SJSA1 (cell line): ENCODE measurements at regions not wholly inside any gene's neighbourhood (a gene's known extent, or its start where the extent isn't known, plus 50 kb on each side); places are given as distances from the start of the nearest gene placed in this dataset.

ENCODE experiments used
- DNase-seq, 2 experiments: peaks; one replicate each; pipeline ENCODE4 v3.0.0-alpha.2; 2015 to 2020; ENCODE audit warnings: low spot score in 2 of 2, low read depth in 1 of 2
- H3K27ac ChIP-seq: fragments of 250-450 bp; sonication (Bioruptor Pico); 2 replicates; pipeline ENCODE4 v1.5.1; 2020; ENCODE audit warnings: mild to moderate bottlenecking, moderate library complexity
- H3K27me3 ChIP-seq: fragments of 250-450 bp; sonication (Bioruptor Pico); replicated peaks from 2 replicates; pipeline ENCODE4 v1.5.1; 2020; ENCODE audit warnings: mild to moderate bottlenecking, moderate library complexity
- H3K36me3 ChIP-seq: fragments of 250-450 bp; sonication (Bioruptor Pico); 2 replicates; pipeline ENCODE4 v1.5.1; 2020; ENCODE audit warnings: mild to moderate bottlenecking
- H3K4me1 ChIP-seq: fragments of 250-450 bp; sonication (Bioruptor Pico); replicated peaks from 2 replicates; pipeline ENCODE4 v1.6.1; 2021; ENCODE audit warnings: mild to moderate bottlenecking
- H3K4me3 ChIP-seq: fragments of 250-450 bp; sonication (Bioruptor Pico); 2 replicates; pipeline ENCODE4 v1.5.1; 2020; ENCODE audit warnings: mild to moderate bottlenecking
- H3K9me3 ChIP-seq: fragments of 250-450 bp; sonication (Bioruptor Pico); replicated peaks from 2 replicates; pipeline ENCODE4 v1.5.1; 2020; ENCODE audit warnings: mild to moderate bottlenecking

DNA sequence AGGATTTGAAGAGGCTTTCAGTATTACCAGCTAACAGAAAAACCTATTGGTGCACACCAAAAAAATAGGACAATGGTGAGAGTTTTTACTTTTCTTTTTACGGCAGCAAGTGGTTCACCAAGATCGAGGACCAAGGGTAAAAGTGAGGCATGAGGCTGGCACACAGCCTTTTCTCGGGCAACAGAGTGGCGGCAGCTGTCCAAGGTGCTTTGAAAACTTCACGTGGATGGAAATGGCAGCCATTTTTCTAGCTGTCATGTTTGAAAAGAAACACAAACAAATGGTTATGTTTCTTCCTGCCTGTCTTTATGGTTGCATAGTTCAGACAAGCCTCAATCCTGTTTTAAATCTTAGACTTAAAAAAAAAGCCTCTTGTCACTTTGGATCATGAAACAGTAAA, 812.5 kb upstream of the CHAC2 start:
- H3K27me3 ChIP-seq = no peaks in the 10 kb centered on the region
- H3K4me3 ChIP-seq = no peak overlapping the region
- no peaks in the 10 kb centered on the region for H3K9me3 ChIP-seq
- no peaks in the 10 kb centered on the region for H3K36me3 ChIP-seq
- no peak for DNase-seq
- H3K27ac ChIP-seq = no peak overlapping the region
- no peaks in the 10 kb centered on the region for H3K4me1 ChIP-seq

DNA sequence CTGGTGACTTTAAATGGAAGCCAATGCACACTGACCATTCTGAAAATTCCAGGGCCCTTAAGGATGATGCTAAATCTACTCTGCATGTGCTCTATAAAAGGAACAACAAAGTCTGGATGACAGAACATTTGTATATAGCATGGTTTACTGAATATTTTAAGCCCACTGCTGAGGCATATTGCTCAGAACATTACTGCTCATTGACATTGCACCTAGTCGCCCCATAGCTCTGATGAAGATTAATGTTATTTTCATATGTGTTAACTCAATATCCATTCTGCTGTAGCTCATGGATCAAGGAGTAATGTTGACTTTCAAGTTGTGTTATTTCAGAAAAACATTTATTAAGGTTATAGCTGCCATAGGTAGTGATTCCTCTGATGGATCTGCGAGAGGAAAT, 827.5 kb upstream of the CHAC2 start:
- Histone ChIP-seq H3K27ac (no peak overlapping the region), H3K4me1 (no peaks in the 10 kb centered on the region), H3K27me3 (no peaks in the 10 kb centered on the region), H3K36me3 (no peaks in the 10 kb centered on the region), H3K9me3 (no peaks in the 10 kb centered on the region), H3K4me3 (no peak overlapping the region)
- no peak for DNase-seq

GRCh38 chr2:52939250-52939649, 828.4 kb upstream of the CHAC2 start:
- Histone ChIP-seq H3K9me3 (no peaks in the 10 kb centered on the region), H3K27ac (no peak overlapping the region), H3K27me3 (no peaks in the 10 kb centered on the region), H3K4me3 (no peak overlapping the region), H3K4me1 (no peaks in the 10 kb centered on the region), H3K36me3 (no peaks in the 10 kb centered on the region)
- no peak for DNase-seq

- Histone ChIP-seq H3K27ac (no peak overlapping the region), H3K36me3 (no peaks in the 10 kb centered on the region), H3K4me1 (no peaks in the 10 kb centered on the region), H3K27me3 (no peaks in the 10 kb centered on the region), H3K4me3 (no peak overlapping the region), H3K9me3 (no peaks in the 10 kb centered on the region)
- DNase-seq = no peak
Observed at GRCh38 chr2:52936029-52936428, 831.6 kb upstream of the CHAC2 start.

DNA sequence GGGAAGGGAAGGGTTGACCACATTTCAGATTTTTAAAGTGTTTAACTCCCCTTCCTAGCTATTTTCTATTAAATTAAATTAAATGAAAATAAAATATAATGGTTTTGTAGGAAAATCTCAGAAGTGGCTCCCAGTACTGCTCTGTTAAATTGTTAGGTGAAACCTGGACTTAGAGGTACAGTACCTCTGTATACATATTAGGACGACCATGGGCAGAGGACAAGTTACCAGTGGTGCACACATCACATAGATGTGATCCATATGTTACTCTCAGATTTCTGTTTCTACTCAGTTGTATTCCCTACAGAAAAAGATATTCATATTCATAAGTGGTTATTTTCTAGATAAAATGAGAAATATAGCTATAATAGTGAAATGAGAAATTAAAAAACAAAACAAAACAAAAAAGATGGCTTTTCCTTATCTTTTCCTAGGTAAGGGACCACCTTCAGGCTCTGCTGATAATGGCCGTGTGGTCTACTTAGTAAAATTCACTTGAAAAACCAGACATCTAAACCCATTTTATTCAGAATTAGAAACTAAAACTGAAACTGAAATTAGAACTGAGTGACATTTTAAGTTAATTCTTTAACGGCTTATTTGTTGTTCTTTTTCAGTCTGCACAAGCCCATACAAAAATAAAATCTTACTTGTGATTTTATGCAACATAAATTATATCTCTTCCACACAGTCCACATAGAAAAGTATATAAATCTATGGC, 832.5 kb upstream of the CHAC2 start:
- no peak overlapping the region for H3K27ac ChIP-seq
- H3K4me1 ChIP-seq = no peaks in the 10 kb centered on the region
- DNase-seq = no peak
- H3K27me3 ChIP-seq = no peaks in the 10 kb centered on the region
- no peaks in the 10 kb centered on the region for H3K36me3 ChIP-seq
- no peak overlapping the region for H3K4me3 ChIP-seq
- H3K9me3 ChIP-seq = no peaks in the 10 kb centered on the region

DNA sequence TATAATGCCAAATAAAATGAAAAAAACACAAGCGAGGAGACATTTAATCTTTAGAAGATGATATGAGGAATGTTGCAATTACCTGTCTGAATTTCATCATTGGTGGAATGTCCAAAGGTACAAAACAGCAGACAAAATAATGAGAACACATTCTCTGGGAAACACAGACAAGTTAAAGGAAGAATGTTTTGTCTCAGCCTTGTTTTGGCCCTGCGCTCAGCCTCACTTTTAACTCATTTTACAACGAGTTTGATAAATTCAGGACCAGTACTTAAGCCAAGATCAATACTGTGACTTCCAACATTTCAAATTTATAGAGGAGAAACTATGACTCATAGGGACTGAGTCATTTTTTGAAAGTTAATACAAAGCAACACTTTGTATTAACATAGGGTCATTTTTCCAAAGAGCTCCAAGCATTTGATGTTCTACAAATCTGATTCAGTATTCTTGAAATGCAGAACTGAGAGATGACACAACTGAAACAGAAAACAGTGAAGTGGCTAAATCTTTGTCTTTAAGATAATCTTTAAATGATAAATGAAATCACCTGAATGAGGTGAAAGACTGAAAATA, 833.2 kb upstream of the CHAC2 start:
- Histone ChIP-seq H3K9me3 (no peaks in the 10 kb centered on the region), H3K4me3 (no peak overlapping the region), H3K27me3 (no peaks in the 10 kb centered on the region), H3K4me1 (no peaks in the 10 kb centered on the region), H3K27ac (no peak overlapping the region), H3K36me3 (no peaks in the 10 kb centered on the region)
- no peak for DNase-seq

DNA sequence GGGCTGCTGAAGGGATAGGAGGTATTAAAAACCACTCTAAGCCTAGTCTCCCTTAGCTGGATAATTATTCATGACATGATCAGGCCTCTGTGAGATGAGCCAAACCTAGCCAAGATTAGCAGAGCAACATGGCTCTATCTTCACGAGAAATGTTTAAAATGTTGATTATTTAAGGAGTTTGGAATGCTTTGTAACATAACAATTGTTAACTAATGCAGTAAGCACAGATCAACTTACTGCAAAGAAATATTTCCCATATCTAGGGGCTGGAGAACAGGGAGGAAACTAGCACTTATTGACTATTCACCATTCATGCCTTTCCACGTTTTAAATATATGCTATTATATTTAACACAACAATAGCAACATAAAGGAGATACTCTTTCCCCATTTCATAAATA, 833.7 kb upstream of the CHAC2 start:
- DNase-seq = no peak

DNA sequence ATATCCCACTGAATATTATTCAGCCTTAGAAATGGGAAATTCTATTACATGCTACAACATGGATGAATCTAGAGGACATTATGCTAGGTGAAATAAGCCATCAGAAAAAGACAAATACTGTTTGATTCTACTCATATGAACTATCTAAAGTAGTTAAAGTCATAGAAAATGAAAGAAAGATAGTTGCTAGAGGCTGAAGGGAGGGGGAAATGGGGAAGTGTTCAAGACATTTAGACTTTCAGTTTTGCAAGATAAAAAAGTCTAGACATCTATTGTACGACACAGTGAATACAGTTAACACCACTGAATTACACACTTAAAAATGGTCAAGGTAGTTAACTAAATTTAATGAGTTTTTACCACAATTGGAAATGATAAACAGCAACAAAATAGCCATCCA, 835.9 kb upstream of the CHAC2 start:
- DNase-seq = no peak
- H3K9me3 ChIP-seq = no peaks in the 10 kb centered on the region
- no peaks in the 10 kb centered on the region for H3K4me1 ChIP-seq
- no peak overlapping the region for H3K27ac ChIP-seq
- no peaks in the 10 kb centered on the region for H3K27me3 ChIP-seq
- H3K4me3 ChIP-seq = no peak overlapping the region
- H3K36me3 ChIP-seq = no peaks in the 10 kb centered on the region

More for the DNA sequence above, 833.7 kb upstream of the CHAC2 start:
- Histone ChIP-seq H3K4me1 (no peaks in the 10 kb centered on the region), H3K9me3 (no peaks in the 10 kb centered on the region), H3K4me3 (no peak overlapping the region), H3K36me3 (no peaks in the 10 kb centered on the region), H3K27me3 (no peaks in the 10 kb centered on the region), H3K27ac (no peak overlapping the region)

GRCh38 chr2:52929412-52929811, 838.2 kb upstream of the CHAC2 start:
- H3K9me3 ChIP-seq = no peaks in the 10 kb centered on the region
- H3K27ac ChIP-seq = no peak overlapping the region
- no peaks in the 10 kb centered on the region for H3K27me3 ChIP-seq
- H3K4me3 ChIP-seq = no peak overlapping the region
- no peak for DNase-seq
- H3K36me3 ChIP-seq = no peaks in the 10 kb centered on the region
- H3K4me1 ChIP-seq = no peaks in the 10 kb centered on the region

GRCh38 chr2:52919673-52920072, 847.9 kb upstream of the CHAC2 start:
- no peak for DNase-seq

GRCh38 chr2:52918551-52918950, 849.1 kb upstream of the CHAC2 start:
- no peak overlapping the region for H3K4me3 ChIP-seq
- no peak for DNase-seq
- H3K27ac ChIP-seq = no peak overlapping the region
- H3K9me3 ChIP-seq = no peaks in the 10 kb centered on the region
- no peaks in the 10 kb centered on the region for H3K27me3 ChIP-seq
- H3K4me1 ChIP-seq = no peaks in the 10 kb centered on the region
- no peaks in the 10 kb centered on the region for H3K36me3 ChIP-seq

More at GRCh38 chr2:52919673-52920072, 847.9 kb upstream of the CHAC2 start:
- Histone ChIP-seq H3K27me3 (no peaks in the 10 kb centered on the region), H3K9me3 (no peaks in the 10 kb centered on the region), H3K4me1 (no peaks in the 10 kb centered on the region), H3K27ac (no peak overlapping the region), H3K36me3 (no peaks in the 10 kb centered on the region), H3K4me3 (no peak overlapping the region)

DNA sequence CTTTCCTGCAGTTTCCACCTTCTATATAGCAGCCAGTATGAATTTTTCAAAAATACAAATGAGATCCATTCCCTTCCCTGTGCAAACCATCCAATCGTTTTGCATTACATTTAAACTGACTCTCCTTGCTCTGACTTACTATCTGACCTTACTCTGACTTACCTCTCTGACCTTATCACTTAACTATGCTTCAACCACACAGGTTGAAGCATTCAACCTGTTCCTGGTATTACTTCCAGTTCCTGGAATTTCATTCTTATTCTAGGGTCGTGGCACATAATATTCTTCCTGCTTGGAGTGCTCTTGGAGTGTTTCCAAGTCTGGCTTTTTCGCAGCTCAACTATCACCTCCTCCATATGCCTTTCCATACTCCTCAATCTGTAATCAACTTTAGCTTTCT, 850.6 kb upstream of the CHAC2 start:
- H3K4me1 ChIP-seq = no peaks in the 10 kb centered on the region

DNA sequence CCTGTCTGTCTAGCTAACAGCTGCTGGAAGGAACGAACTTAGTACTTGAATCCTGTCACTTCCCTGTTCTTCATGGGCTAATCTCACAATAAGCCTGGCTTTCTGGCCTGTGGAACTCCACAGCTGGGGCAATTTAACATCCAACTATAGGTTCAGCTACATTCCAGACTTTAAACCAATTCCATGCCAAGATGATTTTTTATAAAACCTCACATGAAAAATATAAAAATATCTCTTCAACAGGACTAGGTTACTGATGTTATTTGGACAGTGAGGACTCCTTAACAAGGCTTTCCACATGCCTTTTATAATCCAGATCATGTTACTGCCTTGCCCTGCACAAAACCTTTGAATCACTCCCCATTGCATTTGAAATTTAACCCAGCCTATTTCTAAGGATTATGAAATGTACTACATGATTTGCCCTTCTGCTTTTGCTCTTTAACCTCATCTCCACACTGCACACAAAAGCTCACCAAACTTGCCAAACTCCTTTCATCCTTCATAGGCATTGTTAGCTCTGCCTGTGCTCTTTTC, 863.2 kb upstream of the CHAC2 start:
- no peak for DNase-seq
- Histone ChIP-seq H3K4me3 (no peak overlapping the region), H3K27ac (no peak overlapping the region), H3K4me1 (no peaks in the 10 kb centered on the region), H3K36me3 (no peaks in the 10 kb centered on the region), H3K27me3 (no peaks in the 10 kb centered on the region), H3K9me3 (peaks cover 8% of the 10 kb centered on the region)

More for the DNA sequence above, 850.6 kb upstream of the CHAC2 start:
- no peaks in the 10 kb centered on the region for H3K9me3 ChIP-seq
- no peaks in the 10 kb centered on the region for H3K27me3 ChIP-seq
- H3K36me3 ChIP-seq = no peaks in the 10 kb centered on the region
- H3K27ac ChIP-seq = no peak overlapping the region
- no peak overlapping the region for H3K4me3 ChIP-seq
- no peak for DNase-seq

DNA sequence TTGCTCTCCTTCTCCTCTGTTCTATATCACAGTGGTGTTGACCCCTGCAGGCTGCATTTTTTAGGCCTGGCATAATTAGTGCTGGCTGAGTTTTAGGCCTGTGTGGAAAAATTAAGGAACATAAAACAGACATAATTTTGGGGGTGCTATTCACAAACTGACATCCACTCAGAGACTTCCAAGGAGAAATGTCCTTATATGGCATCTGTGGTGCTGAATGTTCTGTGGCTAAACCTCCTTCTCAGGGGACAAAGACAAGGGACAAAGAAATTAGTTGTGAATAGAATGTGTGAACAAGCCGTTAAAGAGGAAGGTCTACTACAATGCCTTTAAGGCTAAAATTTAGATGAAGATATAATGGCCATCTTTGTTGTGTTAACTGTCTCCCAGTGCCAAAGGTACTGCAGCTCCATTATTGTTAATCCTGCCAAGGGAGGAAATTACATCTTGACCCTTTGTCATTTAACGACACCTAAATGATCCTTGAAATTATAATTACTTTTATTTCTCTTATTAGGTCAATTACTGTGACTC, 870.0 kb upstream of the CHAC2 start:
- H3K4me3 ChIP-seq = no peak overlapping the region
- no peaks in the 10 kb centered on the region for H3K4me1 ChIP-seq
- H3K27me3 ChIP-seq = no peaks in the 10 kb centered on the region
- no peak for DNase-seq
- peaks cover 8% of the 10 kb centered on the region for H3K9me3 ChIP-seq
- no peaks in the 10 kb centered on the region for H3K36me3 ChIP-seq
- no peak overlapping the region for H3K27ac ChIP-seq
